GM19239 (cell line): ENCODE measurements at regions not wholly inside any gene's neighbourhood (a gene's known extent, or its start where the extent isn't known, plus 50 kb on each side); places are given as distances from the start of the nearest gene placed in this dataset.

Experiments
- DNase-seq: peaks from one replicate; pipeline ENCODE4 v3.0.0; 2011; ENCODE audit warnings: low spot score; ENCODE audit not compliant: insufficient read length
- FAIRE-seq: peaks from 2 replicates; lab custom pipeline; 2011; peaks lifted over from hg19 to GRCh38; lab: Jason Lieb, UNC

GRCh38 chr11:108994887-108995286 is 330.0 kb downstream of the DDX10 start:
- FAIRE-seq: no peak
- DNase-seq: no peak

GRCh38 chr11:108997826-108998225 is 333.0 kb downstream of the DDX10 start:
- DNase-seq (no peak), FAIRE-seq (no peak)

GRCh38 chr11:109000531-109000930 is 335.7 kb downstream of the DDX10 start:
- DNase-seq (no peak), FAIRE-seq (no peak)

- FAIRE-seq (no peak), DNase-seq (no peak)
Observed at GRCh38 chr11:109001585-109001984, 336.7 kb downstream of the DDX10 start.

GRCh38 chr11:109012991-109013390 is 348.1 kb downstream of the DDX10 start:
- DNase-seq: no peak
- FAIRE-seq: no peak

GRCh38 chr11:109015283-109015682 is 350.4 kb downstream of the DDX10 start:
- no peak for DNase-seq
- no peak for FAIRE-seq

- FAIRE-seq (no peak), DNase-seq (no peak)
Observed at GRCh38 chr11:109016724-109017123, 351.9 kb downstream of the DDX10 start.

- DNase-seq (no peak), FAIRE-seq (no peak)
Observed at GRCh38 chr11:109017489-109017888, 352.6 kb downstream of the DDX10 start.

GRCh38 chr11:109018639-109019038 is 353.8 kb downstream of the DDX10 start:
- no peak for FAIRE-seq

GRCh38 chr11:109019342-109019936 is 354.6 kb downstream of the DDX10 start:
- no peak for DNase-seq
- FAIRE-seq: no peak

More at GRCh38 chr11:109018639-109019038, 353.8 kb downstream of the DDX10 start:
- DNase-seq: no peak

GRCh38 chr11:109023036-109023435 is 358.2 kb downstream of the DDX10 start:
- DNase-seq (no peak), FAIRE-seq (no peak)

GRCh38 chr11:109026891-109027489 is 362.1 kb downstream of the DDX10 start:
- FAIRE-seq: no peak
- no peak for DNase-seq

- DNase-seq (no peak), FAIRE-seq (no peak)
Observed at GRCh38 chr11:109027851-109028250, 363.0 kb downstream of the DDX10 start.

GRCh38 chr11:109029927-109030326 is 365.1 kb downstream of the DDX10 start:
- FAIRE-seq: no peak
- DNase-seq: no peak

GRCh38 chr11:109033627-109034338 is 368.9 kb downstream of the DDX10 start:
- DNase-seq (no peak), FAIRE-seq (no peak)

- FAIRE-seq (no peak), DNase-seq (no peak)
Observed at GRCh38 chr11:109034339-109034696, 369.4 kb downstream of the DDX10 start.

GRCh38 chr11:109035284-109035683 is 370.4 kb downstream of the DDX10 start:
- no peak for FAIRE-seq
- no peak for DNase-seq

- DNase-seq: no peak
- FAIRE-seq: no peak
Observed at GRCh38 chr11:109036011-109036410, 371.1 kb downstream of the DDX10 start.

GRCh38 chr11:109037856-109038780 is 373.2 kb downstream of the DDX10 start:
- no peak for DNase-seq
- no peak for FAIRE-seq

- no peak for DNase-seq
- FAIRE-seq: no peak
Observed at GRCh38 chr11:109039611-109040010, 374.7 kb downstream of the DDX10 start.

GRCh38 chr11:109040303-109040702 is 375.4 kb downstream of the DDX10 start:
- FAIRE-seq (no peak), DNase-seq (peak; percentile 3)
